ENCODE measurements at regions not wholly inside any gene's neighbourhood (a gene's known extent, or its start where the extent isn't known, plus 50 kb on each side); places are given as distances from the start of the nearest gene placed in this dataset.
"Not testable (repeated sequence)": the region's sequence is repeated elsewhere in the genome, so short reads cannot be mapped to it uniquely, and the experiment has no call there.

GRCh38 chr14:80300351-80300750 lies 89.0 kb upstream of the DIO2 start:
- H3K4me3 ChIP-seq (ENCODE audit: low read depth, low read length), result no peak overlapping the region
- no peak for DNase-seq (ENCODE audit: low read depth)
- TF ChIP-seq POLR2A (IDR thresholded peaks at IDR 0.05; ENCODE audit: extremely low read depth, insufficient read length) (no peak), CTCF (IDR thresholded peaks at IDR 0.05; ENCODE audit: low read depth, low read length) (no peak), MYC (IDR thresholded peaks at IDR 0.05; ENCODE audit: low read depth, low read length) (no peak), MAX (IDR thresholded peaks at IDR 0.05; ENCODE audit: low read depth, low read length) (no peak)

GRCh38 chr14:80298491-80299017 lies 87.2 kb upstream of the DIO2 start:
- no peak for DNase-seq (ENCODE audit: low read depth)
- TF ChIP-seq MAX (IDR thresholded peaks at IDR 0.05; ENCODE audit: low read depth, low read length) (no peak), POLR2A (IDR thresholded peaks at IDR 0.05; ENCODE audit: extremely low read depth, insufficient read length) (no peak), MYC (IDR thresholded peaks at IDR 0.05; ENCODE audit: low read depth, low read length) (no peak)
- no peak overlapping the region for H3K4me3 ChIP-seq (ENCODE audit: low read depth, low read length)

GRCh38 chr14:80291101-80291500 lies 79.8 kb upstream of the DIO2 start:
- DNase-seq (ENCODE audit: low read depth), result peak; percentile 52
- TF ChIP-seq POLR2A (IDR thresholded peaks at IDR 0.05; ENCODE audit: extremely low read depth, insufficient read length) (no peak), MAX (IDR thresholded peaks at IDR 0.05; ENCODE audit: low read depth, low read length) (no peak), CTCF (IDR thresholded peaks at IDR 0.05; ENCODE audit: low read depth, low read length) (no peak), MYC (IDR thresholded peaks at IDR 0.05; ENCODE audit: low read depth, low read length) (no peak)
- H3K4me3 ChIP-seq (ENCODE audit: low read depth, low read length), result no peak overlapping the region

GRCh38 chr14:80286744-80287143 lies 75.4 kb upstream of the DIO2 start:
- DNase-seq (ENCODE audit: low read depth), result not testable (repeated sequence)

GRCh38 chr14:80278293-80279023 lies 67.2 kb upstream of the DIO2 start:
- no peak for DNase-seq (ENCODE audit: low read depth)
- TF ChIP-seq MYC (IDR thresholded peaks at IDR 0.05; ENCODE audit: low read depth, low read length) (no peak), MAX (IDR thresholded peaks at IDR 0.05; ENCODE audit: low read depth, low read length) (no peak), POLR2A (IDR thresholded peaks at IDR 0.05; ENCODE audit: extremely low read depth, insufficient read length) (no peak), CTCF (IDR thresholded peaks at IDR 0.05; ENCODE audit: low read depth, low read length) (no peak)
- no peak overlapping the region for H3K4me3 ChIP-seq (ENCODE audit: low read depth, low read length)

More at GRCh38 chr14:80286744-80287143, 75.4 kb upstream of the DIO2 start:
- H3K4me3 ChIP-seq (ENCODE audit: low read depth, low read length), result not testable (repeated sequence)

GRCh38 chr14:80275208-80275850 lies 64.0 kb upstream of the DIO2 start:
- no peak overlapping the region for H3K4me3 ChIP-seq (ENCODE audit: low read depth, low read length)
- TF ChIP-seq MAX (IDR thresholded peaks at IDR 0.05; ENCODE audit: low read depth, low read length) (no peak), CTCF (IDR thresholded peaks at IDR 0.05; ENCODE audit: low read depth, low read length) (no peak), MYC (IDR thresholded peaks at IDR 0.05; ENCODE audit: low read depth, low read length) (no peak)
- DNase-seq (ENCODE audit: low read depth), result no peak

- H3K4me3 ChIP-seq (ENCODE audit: low read depth, low read length); DNase-seq (ENCODE audit: low read depth): not testable (repeated sequence)
Observed at GRCh38 chr14:80274310-80274709, 63.0 kb upstream of the DIO2 start.
